HG02973 (cell line): ENCODE measurements at regions not wholly inside any gene's neighbourhood (a gene's known extent, or its start where the extent isn't known, plus 50 kb on each side); places are given as distances from the start of the nearest gene placed in this dataset.
A peak's percentile ranks its signal among the peaks of the same experiment; 100 is the strongest.
"Not testable (repeated sequence)": the region's sequence is repeated elsewhere in the genome, so short reads cannot be mapped to it uniquely, and the experiment has no call there.

Source experiments
- ATAC-seq: cut with Tn5 transposase; IDR thresholded peaks from one replicate; pipeline ENCODE4 v1.9.1; 2021; ENCODE audit warnings: moderate library complexity; ENCODE audit not compliant: unreplicated experiment

GRCh38 chr2:44084850-44085249 is 83.8 kb upstream of the PPM1B start:
- ATAC-seq = no peak

- no peak for ATAC-seq
These were observed 82.0 kb upstream of the PPM1B start for GRCh38 chr2:44086629-44087028.

GRCh38 chr2:44087036-44087713 is 81.5 kb upstream of the PPM1B start:
- ATAC-seq = peak; percentile 61

GRCh38 chr2:44087714-44088092 is 81.0 kb upstream of the PPM1B start:
- no peak for ATAC-seq

- not testable (repeated sequence) for ATAC-seq
These were observed 76.2 kb upstream of the PPM1B start for GRCh38 chr2:44092519-44092918.

GRCh38 chr2:44093970-44094369 is 74.7 kb upstream of the PPM1B start:
- ATAC-seq = no peak

GRCh38 chr2:44097322-44097907 is 71.3 kb upstream of the PPM1B start:
- ATAC-seq = no peak

GRCh38 chr2:44098050-44098449 is 70.6 kb upstream of the PPM1B start:
- no peak for ATAC-seq

GRCh38 chr2:44098891-44099290 is 69.8 kb upstream of the PPM1B start:
- no peak for ATAC-seq

GRCh38 chr2:44100351-44100750 is 68.3 kb upstream of the PPM1B start:
- no peak for ATAC-seq

GRCh38 chr2:44101246-44101645 is 67.4 kb upstream of the PPM1B start:
- ATAC-seq = no peak

- ATAC-seq = no peak
These were observed 65.7 kb upstream of the PPM1B start for GRCh38 chr2:44102790-44103562.

GRCh38 chr2:44103639-44104038 is 65.0 kb upstream of the PPM1B start:
- ATAC-seq = no peak

- ATAC-seq = no peak
These were observed 63.8 kb upstream of the PPM1B start for GRCh38 chr2:44104855-44105271.

- ATAC-seq = not testable (repeated sequence)
These were observed 62.2 kb upstream of the PPM1B start for GRCh38 chr2:44106509-44106908.

- ATAC-seq = peak; percentile 79
These were observed 61.5 kb upstream of the PPM1B start for GRCh38 chr2:44107086-44107740.

GRCh38 chr2:44107974-44108373 is 60.7 kb upstream of the PPM1B start:
- no peak for ATAC-seq

- ATAC-seq = no peak
These were observed 59.5 kb upstream of the PPM1B start for GRCh38 chr2:44109166-44109565.

- no peak for ATAC-seq
These were observed 58.2 kb upstream of the PPM1B start for GRCh38 chr2:44110444-44110843.

- no peak for ATAC-seq
These were observed 56.6 kb upstream of the PPM1B start for GRCh38 chr2:44112096-44112495.

- ATAC-seq = no peak
These were observed 52.4 kb upstream of the PPM1B start for GRCh38 chr2:44116319-44116718.

GRCh38 chr2:44118257-44118656 is 50.4 kb upstream of the PPM1B start:
- no peak for ATAC-seq
